ENCODE measurements at regions not wholly inside any gene's neighbourhood (a gene's known extent, or its start where the extent isn't known, plus 50 kb on each side); places are given as distances from the start of the nearest gene placed in this dataset.

DNA sequence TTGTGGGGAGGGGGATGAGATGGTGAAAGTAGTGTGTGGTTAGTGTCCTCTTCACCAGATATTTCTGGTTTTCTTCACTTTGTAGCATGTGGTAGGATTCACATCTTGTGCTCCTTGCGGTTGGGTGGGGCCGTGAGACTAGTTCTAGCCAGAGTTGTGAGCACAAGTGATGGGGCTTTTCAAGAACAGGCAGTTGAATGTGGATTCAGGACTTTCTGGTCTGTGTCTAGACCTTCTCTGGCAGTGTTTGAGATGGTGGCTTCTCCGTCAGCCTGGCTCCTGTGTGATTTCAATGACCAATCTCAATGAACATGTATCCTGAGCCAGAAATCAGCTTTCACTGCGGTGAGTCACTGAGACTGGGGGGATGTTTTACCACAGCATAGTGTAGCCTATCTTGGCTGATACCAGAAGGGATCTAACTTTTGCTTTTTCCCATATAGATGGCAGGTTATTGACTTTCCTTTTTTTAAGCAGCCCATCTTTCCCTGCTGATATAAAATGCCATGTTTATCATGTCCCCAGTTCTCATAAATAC lies 82.6 kb downstream of the RPLP1 start:
- no peak for TF ChIP-seq ZNF281 (CRISPR knock-in tag; IDR thresholded peaks at IDR 0.05)
- Mint-ChIP-seq H3K27me3 (ENCODE audit: low read depth) (no peaks in the 10 kb centered on the region; the same call in 1 of the 2 replicates), H3K4me1 (peaks cover 46% of the 10 kb centered on the region), H3K27ac (no peak overlapping the region), H3K36me3 (no peaks in the 10 kb centered on the region), H3K9me3 (no peaks in the 10 kb centered on the region), H3K4me3 (no peak overlapping the region)
- POLR2A ChIA-PET: no interaction called here
- DNase-seq (ENCODE audit: low spot score): no peak
- CTCF ChIA-PET: no interaction called here
- no peak for ATAC-seq

DNA sequence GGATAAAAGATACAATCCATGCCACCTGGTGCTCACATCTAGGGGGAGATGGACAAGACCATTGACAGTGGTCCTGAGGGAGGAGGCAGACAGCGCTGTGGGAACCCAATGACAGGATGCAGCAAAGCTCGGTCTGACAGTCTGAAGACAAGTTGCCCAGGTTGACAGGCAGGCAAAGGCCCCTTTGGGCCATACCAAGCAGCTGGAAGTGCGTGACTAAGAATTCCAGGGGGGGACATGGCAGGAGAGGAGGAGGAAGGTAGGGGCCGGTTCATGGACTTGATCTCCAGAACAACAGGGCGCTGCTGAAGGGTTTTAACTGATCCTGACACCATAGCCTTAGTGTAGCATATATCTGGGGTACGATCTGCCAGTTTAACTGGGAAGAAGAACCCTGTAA lies 83.4 kb downstream of the RPLP1 start:
- POLR2A ChIA-PET: no interaction called here
- Mint-ChIP-seq H3K36me3 (no peaks in the 10 kb centered on the region), H3K4me3 (no peak overlapping the region), H3K9me3 (no peaks in the 10 kb centered on the region), H3K27me3 (ENCODE audit: low read depth) (no peaks in the 10 kb centered on the region; the same call in 1 of the 2 replicates), H3K27ac (no peak overlapping the region), H3K4me1 (peaks cover 37% of the 10 kb centered on the region)
- CTCF ChIA-PET: interaction anchor here (0.6 kb wide), 1 partner anchor 33 kb away, joined by 3 read pairs; no protein-coding TSS in a partner anchor
- TF ChIP-seq E2F5 (CRISPR knock-in tag; IDR thresholded peaks at IDR 0.05) (no peak), HMGA2 (CRISPR knock-in tag; IDR thresholded peaks at IDR 0.05) (no peak), EMX1 (CRISPR knock-in tag; IDR thresholded peaks at IDR 0.05) (no peak), ZBTB21 (CRISPR knock-in tag; IDR thresholded peaks at IDR 0.05; ENCODE audit: borderline replicate concordance) (no peak), CREM (CRISPR knock-in tag; IDR thresholded peaks at IDR 0.05) (no peak), TEAD1 (CRISPR knock-in tag; IDR thresholded peaks at IDR 0.05) (no peak), FOXP1 (CRISPR knock-in tag; IDR thresholded peaks at IDR 0.05; ENCODE audit: borderline replicate concordance) (no peak), ZNF512 (CRISPR knock-in tag; IDR thresholded peaks at IDR 0.05; ENCODE audit: borderline replicate concordance) (no peak), ATF1 (CRISPR knock-in tag; IDR thresholded peaks at IDR 0.05) (no peak), SOX15 (CRISPR knock-in tag; IDR thresholded peaks at IDR 0.05) (no peak), TP53 (CRISPR knock-in tag; IDR thresholded peaks at IDR 0.05) (no peak), MAX (CRISPR knock-in tag; IDR thresholded peaks at IDR 0.05) (no peak), HMGXB4 (CRISPR knock-in tag; IDR thresholded peaks at IDR 0.05) (no peak), ZSCAN18 (CRISPR knock-in tag; IDR thresholded peaks at IDR 0.05) (no peak)
- TF ChIP-seq, protein P1, sequence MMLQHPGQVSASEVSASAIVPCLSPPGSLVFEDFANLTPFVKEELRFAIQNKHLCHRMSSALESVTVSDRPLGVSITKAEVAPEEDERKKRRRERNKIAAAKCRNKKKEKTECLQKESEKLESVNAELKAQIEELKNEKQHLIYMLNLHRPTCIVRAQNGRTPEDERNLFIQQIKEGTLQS (CRISPR knock-in tag; conservative IDR thresholded peaks at IDR 0.05): no peak
- no peak for ATAC-seq
- no peak for DNase-seq (ENCODE audit: low spot score)

All from WTC11 (cell line).